Activated CD8-positive, alpha-beta T cell treated with anti-CD3 and anti-CD28 coated beads, Interleukin-2, amount 10 ng/mL, durations not matched to agents 7 days and 5 days (primary cell): ENCODE measurements at regions not wholly inside any gene's neighbourhood (a gene's known extent, or its start where the extent isn't known, plus 50 kb on each side); places are given as distances from the start of the nearest gene placed in this dataset.

Experiments
- ATAC-seq: fragments of 150-1000 bp; cut with Tn5 transposase; one replicate; pipeline ENCODE4 v1.10.0; 2021; ENCODE audit warnings: moderate library complexity
- CTCF ChIA-PET: fragments of 350-600 bp; sonication (Branson Sonifier 250); formaldehyde crosslinking; loops from one replicate; lab custom pipeline; 2021; ENCODE audit warnings: antibody characterized with exemption; lab: Charles Lee
- POLR2A ChIA-PET: fragments of 350-600 bp; sonication (Branson Sonifier 250); formaldehyde crosslinking; loops from one replicate; lab custom pipeline; 2021; ENCODE audit warnings: antibody characterized with exemption; lab: Charles Lee
- DNase-seq: peaks from one replicate; pipeline ENCODE4 v3.0.0-alpha.2; 2020
- H3K27ac Mint-ChIP-seq: one replicate; pipeline ENCODE4 v1.8.0; 2021; ENCODE audit warnings: mild to moderate bottlenecking, mixed read lengths
- H3K27me3 Mint-ChIP-seq: one replicate; pipeline ENCODE4 v1.8.0; 2021; ENCODE audit warnings: low read depth, mixed read lengths
- H3K36me3 Mint-ChIP-seq: one replicate; pipeline ENCODE4 v1.8.0; 2021; ENCODE audit warnings: low read depth, mixed read lengths
- H3K4me1 Mint-ChIP-seq: one replicate; pipeline ENCODE4 v1.8.0; 2021; ENCODE audit warnings: low read depth, mixed read lengths
- H3K4me3 Mint-ChIP-seq: one replicate; pipeline ENCODE4 v1.8.0; 2021; ENCODE audit warnings: mild to moderate bottlenecking, mixed read lengths
- H3K9me3 Mint-ChIP-seq: one replicate; pipeline ENCODE4 v1.8.0; 2022; ENCODE audit warnings: mixed read lengths; ENCODE audit not compliant: insufficient read depth

GRCh38 chr9:85158512-85158911, 489.0 kb downstream of the NTRK2 start:
- ChIA-PET CTCF (no interaction called here), POLR2A (no interaction called here)
- no peak for ATAC-seq
- no peak overlapping the region for H3K27ac Mint-ChIP-seq
- no peaks in the 10 kb centered on the region for H3K9me3 Mint-ChIP-seq
- no peak overlapping the region for H3K4me3 Mint-ChIP-seq
- H3K27me3 Mint-ChIP-seq: no peaks in the 10 kb centered on the region
- DNase-seq: no peak
- no peaks in the 10 kb centered on the region for H3K36me3 Mint-ChIP-seq
- no peaks in the 10 kb centered on the region for H3K4me1 Mint-ChIP-seq

- CTCF ChIA-PET: no interaction called here
- Mint-ChIP-seq H3K9me3 (no peaks in the 10 kb centered on the region), H3K36me3 (no peaks in the 10 kb centered on the region), H3K4me1 (no peaks in the 10 kb centered on the region), H3K4me3 (no peak overlapping the region), H3K27me3 (no peaks in the 10 kb centered on the region), H3K27ac (no peak overlapping the region)
- POLR2A ChIA-PET: no interaction called here
- no peak for DNase-seq
- ATAC-seq: no peak
Measured at GRCh38 chr9:85157772-85158171, 488.2 kb downstream of the NTRK2 start.

GRCh38 chr9:85156652-85157051, 487.1 kb downstream of the NTRK2 start:
- CTCF ChIA-PET: no interaction called here
- Mint-ChIP-seq H3K4me3 (no peak overlapping the region), H3K9me3 (no peaks in the 10 kb centered on the region)

GRCh38 chr9:85155352-85155751, 485.8 kb downstream of the NTRK2 start:
- Mint-ChIP-seq H3K36me3 (no peaks in the 10 kb centered on the region), H3K4me1 (no peaks in the 10 kb centered on the region), H3K4me3 (no peak overlapping the region), H3K9me3 (no peaks in the 10 kb centered on the region), H3K27ac (no peak overlapping the region), H3K27me3 (no peaks in the 10 kb centered on the region)
- CTCF ChIA-PET: no interaction called here
- POLR2A ChIA-PET: no interaction called here
- no peak for ATAC-seq
- no peak for DNase-seq

More at GRCh38 chr9:85156652-85157051, 487.1 kb downstream of the NTRK2 start:
- no peak for ATAC-seq
- H3K36me3 Mint-ChIP-seq: no peaks in the 10 kb centered on the region
- no peaks in the 10 kb centered on the region for H3K4me1 Mint-ChIP-seq
- H3K27ac Mint-ChIP-seq: no peak overlapping the region
- POLR2A ChIA-PET: no interaction called here
- no peak for DNase-seq
- no peaks in the 10 kb centered on the region for H3K27me3 Mint-ChIP-seq

- POLR2A ChIA-PET: no interaction called here
- Mint-ChIP-seq H3K4me1 (no peaks in the 10 kb centered on the region), H3K9me3 (no peaks in the 10 kb centered on the region), H3K36me3 (no peaks in the 10 kb centered on the region), H3K27ac (no peak overlapping the region), H3K4me3 (no peak overlapping the region), H3K27me3 (no peaks in the 10 kb centered on the region)
- no peak for DNase-seq
- CTCF ChIA-PET: no interaction called here
- ATAC-seq: no peak
Measured at GRCh38 chr9:85151741-85152140, 482.2 kb downstream of the NTRK2 start.

- CTCF ChIA-PET: no interaction called here
- Mint-ChIP-seq H3K4me3 (no peak overlapping the region), H3K4me1 (no peaks in the 10 kb centered on the region), H3K9me3 (no peaks in the 10 kb centered on the region), H3K27me3 (no peaks in the 10 kb centered on the region), H3K27ac (no peak overlapping the region), H3K36me3 (no peaks in the 10 kb centered on the region)
- ATAC-seq: no peak
- POLR2A ChIA-PET: no interaction called here
- DNase-seq: no peak
Measured at GRCh38 chr9:85151162-85151561, 481.6 kb downstream of the NTRK2 start.

GRCh38 chr9:85147046-85147640, 477.6 kb downstream of the NTRK2 start:
- no peaks in the 10 kb centered on the region for H3K36me3 Mint-ChIP-seq
- H3K4me1 Mint-ChIP-seq: no peaks in the 10 kb centered on the region
- CTCF ChIA-PET: no interaction called here
- H3K4me3 Mint-ChIP-seq: no peak overlapping the region
- no peaks in the 10 kb centered on the region for H3K9me3 Mint-ChIP-seq
- DNase-seq: no peak
- POLR2A ChIA-PET: no interaction called here
- no peaks in the 10 kb centered on the region for H3K27me3 Mint-ChIP-seq
- no peak for ATAC-seq
- H3K27ac Mint-ChIP-seq: no peak overlapping the region

GRCh38 chr9:85142968-85143367, 473.4 kb downstream of the NTRK2 start:
- CTCF ChIA-PET: no interaction called here
- no peaks in the 10 kb centered on the region for H3K4me1 Mint-ChIP-seq
- H3K27me3 Mint-ChIP-seq: peaks cover 2% of the 10 kb centered on the region
- ATAC-seq (no peak), DNase-seq (no peak)
- POLR2A ChIA-PET: no interaction called here
- H3K27ac Mint-ChIP-seq: no peak overlapping the region
- H3K36me3 Mint-ChIP-seq: no peaks in the 10 kb centered on the region
- no peak overlapping the region for H3K4me3 Mint-ChIP-seq
- no peaks in the 10 kb centered on the region for H3K9me3 Mint-ChIP-seq

- ATAC-seq: no peak
- POLR2A ChIA-PET: no interaction called here
- Mint-ChIP-seq H3K36me3 (no peaks in the 10 kb centered on the region), H3K27ac (no peak overlapping the region), H3K4me3 (no peak overlapping the region), H3K4me1 (no peaks in the 10 kb centered on the region), H3K27me3 (peaks cover 2% of the 10 kb centered on the region), H3K9me3 (no peaks in the 10 kb centered on the region)
- no peak for DNase-seq
- CTCF ChIA-PET: no interaction called here
Measured at GRCh38 chr9:85142496-85142911, 473.0 kb downstream of the NTRK2 start.

GRCh38 chr9:85137696-85138095, 468.2 kb downstream of the NTRK2 start:
- Mint-ChIP-seq H3K27me3 (peaks cover 2% of the 10 kb centered on the region), H3K36me3 (no peaks in the 10 kb centered on the region), H3K27ac (no peak overlapping the region), H3K4me3 (no peak overlapping the region), H3K4me1 (no peaks in the 10 kb centered on the region), H3K9me3 (peaks cover 3% of the 10 kb centered on the region)
- ChIA-PET POLR2A (no interaction called here), CTCF (interaction anchor here (0.7 kb wide), 1 partner anchor 12 kb away, joined by 4 read pairs; no protein-coding TSS in a partner anchor)
- no peak for ATAC-seq
- DNase-seq: no peak

GRCh38 chr9:85136987-85137386, 467.5 kb downstream of the NTRK2 start:
- ChIA-PET POLR2A (no interaction called here), CTCF (no interaction called here)
- no peak overlapping the region for H3K27ac Mint-ChIP-seq
- ATAC-seq (no peak), DNase-seq (no peak)
- H3K4me3 Mint-ChIP-seq: no peak overlapping the region
- no peaks in the 10 kb centered on the region for H3K36me3 Mint-ChIP-seq
- H3K9me3 Mint-ChIP-seq: peaks cover 6% of the 10 kb centered on the region
- H3K4me1 Mint-ChIP-seq: no peaks in the 10 kb centered on the region
- peaks cover 2% of the 10 kb centered on the region for H3K27me3 Mint-ChIP-seq

GRCh38 chr9:85136507-85136906, 467.0 kb downstream of the NTRK2 start:
- no peak overlapping the region for H3K27ac Mint-ChIP-seq
- H3K36me3 Mint-ChIP-seq: no peaks in the 10 kb centered on the region
- peaks cover 2% of the 10 kb centered on the region for H3K27me3 Mint-ChIP-seq
- ATAC-seq (no peak), DNase-seq (no peak)
- peaks cover 6% of the 10 kb centered on the region for H3K9me3 Mint-ChIP-seq
- ChIA-PET POLR2A (no interaction called here), CTCF (no interaction called here)
- H3K4me1 Mint-ChIP-seq: no peaks in the 10 kb centered on the region
- no peak overlapping the region for H3K4me3 Mint-ChIP-seq

GRCh38 chr9:85130764-85131163, 461.2 kb downstream of the NTRK2 start:
- Mint-ChIP-seq H3K27me3 (no peaks in the 10 kb centered on the region), H3K36me3 (no peaks in the 10 kb centered on the region), H3K27ac (no peak overlapping the region), H3K4me3 (no peak overlapping the region), H3K9me3 (peaks cover 6% of the 10 kb centered on the region), H3K4me1 (no peaks in the 10 kb centered on the region)
- ChIA-PET POLR2A (no interaction called here), CTCF (no interaction called here)
- DNase-seq (no peak), ATAC-seq (no peak)
